Epithelial cell of proximal tubule (primary cell): ENCODE measurements at regions not wholly inside any gene's neighbourhood (a gene's known extent, or its start where the extent isn't known, plus 50 kb on each side); places are given as distances from the start of the nearest gene placed in this dataset.

Experiments
- DNase-seq: peaks from one replicate; pipeline ENCODE4 v3.0.0-alpha.2; 2011; ENCODE audit warnings: low read depth
- H3K4me3 ChIP-seq: 2 replicates; pipeline ENCODE4 v1.5.1; 2011; ENCODE audit warnings: low read depth, mild to moderate bottlenecking, low read length
- TF ChIP-seq, protein P1 (sequence below): conservative IDR thresholded peaks from 2 replicates; pipeline ENCODE4 v1.5.1; 2012; ENCODE audit warnings: low read depth, mild to moderate bottlenecking, low read length

DNA sequence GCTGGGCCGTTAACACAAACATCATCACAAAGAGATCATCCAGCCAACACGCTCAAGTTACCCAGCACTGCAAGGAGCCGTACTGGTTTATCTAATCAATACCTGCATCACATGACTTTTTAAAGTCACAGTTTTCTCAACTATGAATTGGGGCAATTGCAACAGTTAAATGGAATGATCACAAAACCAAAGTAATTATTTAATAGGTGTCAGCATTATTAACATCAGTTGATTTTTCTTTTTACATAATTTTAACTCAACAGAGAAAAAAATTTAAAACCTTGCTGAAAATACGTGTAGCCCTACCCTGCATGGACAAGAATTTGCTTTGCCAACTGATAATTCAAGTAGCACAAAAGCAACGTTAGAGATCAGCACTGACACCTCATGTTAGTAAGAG lies 95.7 kb upstream of the SOX9 start:
- no peak overlapping the region for H3K4me3 ChIP-seq
- TF ChIP-seq, protein P1, sequence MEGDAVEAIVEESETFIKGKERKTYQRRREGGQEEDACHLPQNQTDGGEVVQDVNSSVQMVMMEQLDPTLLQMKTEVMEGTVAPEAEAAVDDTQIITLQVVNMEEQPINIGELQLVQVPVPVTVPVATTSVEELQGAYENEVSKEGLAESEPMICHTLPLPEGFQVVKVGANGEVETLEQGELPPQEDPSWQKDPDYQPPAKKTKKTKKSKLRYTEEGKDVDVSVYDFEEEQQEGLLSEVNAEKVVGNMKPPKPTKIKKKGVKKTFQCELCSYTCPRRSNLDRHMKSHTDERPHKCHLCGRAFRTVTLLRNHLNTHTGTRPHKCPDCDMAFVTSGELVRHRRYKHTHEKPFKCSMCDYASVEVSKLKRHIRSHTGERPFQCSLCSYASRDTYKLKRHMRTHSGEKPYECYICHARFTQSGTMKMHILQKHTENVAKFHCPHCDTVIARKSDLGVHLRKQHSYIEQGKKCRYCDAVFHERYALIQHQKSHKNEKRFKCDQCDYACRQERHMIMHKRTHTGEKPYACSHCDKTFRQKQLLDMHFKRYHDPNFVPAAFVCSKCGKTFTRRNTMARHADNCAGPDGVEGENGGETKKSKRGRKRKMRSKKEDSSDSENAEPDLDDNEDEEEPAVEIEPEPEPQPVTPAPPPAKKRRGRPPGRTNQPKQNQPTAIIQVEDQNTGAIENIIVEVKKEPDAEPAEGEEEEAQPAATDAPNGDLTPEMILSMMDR: no peak
- no peak for DNase-seq

DNA sequence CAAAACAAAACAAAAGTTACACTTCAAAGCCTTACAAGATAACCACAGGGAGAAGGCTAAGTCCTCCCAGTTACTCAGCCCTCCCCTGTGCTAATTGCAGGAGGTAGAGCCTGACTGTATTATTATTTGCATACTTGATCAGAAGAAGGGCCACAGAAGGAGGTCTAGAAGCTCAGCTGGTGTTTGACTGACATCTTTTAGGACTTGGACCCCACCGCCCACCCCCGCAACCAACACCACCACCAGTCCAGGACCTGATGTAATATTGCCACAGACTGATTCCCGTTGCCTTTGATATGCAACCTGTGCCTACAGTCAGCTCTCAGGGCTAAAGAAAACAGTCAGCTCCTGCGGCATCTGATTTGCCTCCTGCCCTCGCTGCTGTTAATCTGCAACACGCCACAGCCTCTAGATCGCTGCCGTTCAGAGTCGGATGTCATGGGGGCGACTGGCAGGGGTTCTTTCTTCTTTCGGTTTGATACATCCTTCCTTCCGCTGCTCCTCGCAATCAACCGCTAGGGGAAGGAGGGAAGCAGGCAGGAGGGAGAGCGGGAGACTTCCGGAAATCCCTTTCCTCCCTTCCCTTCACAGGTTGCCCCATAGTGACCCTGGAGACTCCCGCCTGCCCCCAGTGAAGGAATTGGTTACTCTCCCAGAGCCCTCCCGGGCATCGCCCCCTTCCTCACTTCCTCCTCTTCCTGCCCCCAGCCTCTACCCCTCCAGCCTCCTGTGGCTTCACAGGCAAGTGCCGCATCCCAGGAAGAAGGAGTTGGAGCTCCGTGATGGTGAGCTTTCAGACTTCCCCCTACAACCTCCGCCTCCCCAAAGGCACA lies 90.5 kb upstream of the SOX9 start:
- H3K4me3 ChIP-seq: peak overlapping the region; percentile 71
- TF ChIP-seq, protein P1: peak; percentile 57
- DNase-seq: peak; percentile 6

DNA sequence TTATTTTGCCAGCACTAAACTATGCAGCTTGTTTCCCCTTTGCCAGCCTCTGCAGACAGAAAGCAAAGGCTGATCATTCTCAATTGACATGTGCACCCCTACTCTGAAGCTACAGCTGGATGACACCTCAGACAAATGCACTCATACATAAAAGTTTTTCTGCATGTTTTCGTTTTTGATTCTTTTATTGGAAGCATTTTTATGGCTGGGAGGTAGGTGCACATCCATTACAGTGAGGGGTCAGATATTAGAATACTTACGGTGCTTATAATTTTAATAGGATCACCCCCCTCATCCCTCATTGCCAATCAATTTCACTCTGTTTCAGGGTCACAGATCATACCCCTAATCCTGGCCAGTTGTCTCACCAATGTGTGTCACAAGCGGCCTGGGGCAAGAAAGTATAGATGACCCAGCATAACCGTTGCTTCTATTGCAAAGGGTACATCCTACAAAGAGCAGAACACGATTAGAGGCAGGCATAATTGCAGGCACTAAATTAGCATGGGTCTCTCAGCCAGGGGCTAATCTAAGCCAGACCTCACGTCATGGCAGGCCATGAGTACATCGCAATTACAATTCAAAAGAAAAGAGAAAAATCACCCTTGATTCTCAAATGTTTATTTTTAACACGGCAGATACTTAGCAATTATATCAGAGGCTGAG lies 89.5 kb upstream of the SOX9 start:
- TF ChIP-seq, protein P1: no peak
- DNase-seq: no peak
- no peak overlapping the region for H3K4me3 ChIP-seq

DNA sequence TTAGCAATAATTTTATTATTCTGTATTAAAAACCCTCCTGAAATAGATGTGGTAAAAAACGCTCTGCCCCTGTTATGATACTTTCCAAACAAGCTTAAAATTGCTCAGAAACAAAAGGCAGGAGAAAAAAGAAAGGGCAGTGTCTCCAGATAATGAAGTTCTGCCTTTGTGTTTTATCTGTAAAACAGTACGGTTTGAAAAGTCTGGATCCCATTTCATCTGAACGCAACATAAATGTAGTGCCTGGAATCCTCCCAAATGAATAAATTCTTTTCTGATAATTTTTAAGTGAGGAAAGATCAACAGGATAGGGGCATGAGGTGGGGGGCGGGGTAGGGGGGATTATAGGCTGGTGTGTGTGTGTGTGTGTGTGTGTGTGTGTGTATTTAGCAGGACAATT lies 87.5 kb upstream of the SOX9 start:
- no peak for DNase-seq
- no peak overlapping the region for H3K4me3 ChIP-seq
- TF ChIP-seq, protein P1: no peak

DNA sequence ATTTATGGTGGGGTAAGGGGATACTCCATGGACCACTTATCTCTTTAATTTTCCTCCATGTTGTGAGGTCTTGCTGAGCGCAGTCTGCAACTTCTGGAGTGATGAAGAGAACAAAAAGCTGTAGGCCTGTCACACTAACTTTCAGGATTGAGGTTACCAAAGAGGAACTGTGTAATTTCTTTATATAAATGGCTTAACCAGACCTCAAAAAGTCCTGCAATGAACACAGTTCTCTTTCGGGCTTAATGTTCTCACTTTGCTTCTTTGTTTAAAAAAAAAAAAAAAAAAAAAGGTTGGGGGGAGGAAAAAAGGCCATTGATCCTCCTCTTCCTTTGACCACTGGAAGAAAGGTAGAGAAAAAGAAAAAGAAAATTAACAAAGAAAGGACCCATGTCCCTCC lies 86.8 kb upstream of the SOX9 start:
- DNase-seq: no peak
- TF ChIP-seq, protein P1: no peak
- H3K4me3 ChIP-seq: no peak overlapping the region

DNA sequence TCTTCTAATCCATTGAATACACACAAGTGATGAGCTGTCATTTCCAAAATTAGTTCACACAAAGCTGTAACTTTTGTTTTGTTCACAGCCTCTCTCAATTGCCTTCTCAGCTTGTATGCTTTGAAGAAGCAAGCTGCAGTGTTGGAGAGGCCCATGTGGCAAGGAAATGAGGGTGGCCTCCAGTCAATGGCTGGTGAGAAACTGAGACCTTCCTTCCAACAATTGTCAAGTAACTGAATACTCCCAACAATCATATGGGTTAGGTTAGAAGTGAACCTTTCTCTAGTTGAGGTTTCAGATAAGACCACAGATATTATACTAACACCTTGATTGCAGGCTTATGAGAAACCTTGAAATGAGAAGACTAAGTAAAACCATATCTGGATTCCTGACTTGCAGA lies 82.4 kb upstream of the SOX9 start:
- no peak for DNase-seq
- H3K4me3 ChIP-seq: no peak overlapping the region
- TF ChIP-seq, protein P1: no peak
